Adrenal gland (tissue), 5 donors: ENCODE measurements at regions not wholly inside any gene's neighbourhood (a gene's known extent, or its start where the extent isn't known, plus 50 kb on each side); places are given as distances from the start of the nearest gene placed in this dataset.

Source experiments
- POLR2A ChIP-seq, 2 donors: fragments of 450-650 bp; IDR thresholded peaks; one replicate each; pipeline ENCODE4 v1.6.1; 2017; ENCODE audit warnings: antibody characterized with exemption in 2 of 2, mild to moderate bottlenecking in 2 of 2, moderate library complexity in 1 of 2
- TF ChIP-seq, protein P1 (sequence below), 6 experiments: fragments of 450-650 bp in 4 of 6; fragments of 200-600 bp in 2 of 6; sonication (generic) in 1 of 6; IDR thresholded peaks; 1 replicate in 5 of 6; 2 replicates in 1 of 6; pipeline versions ENCODE4 v1.5.1 to v1.8.0; 2016 to 2021; ENCODE audit warnings: antibody characterized with exemption in 6 of 6, mild to moderate bottlenecking in 2 of 6, moderate library complexity in 1 of 6
- donor health status: DM: no; HTN: no; CAD: no.

DNA sequence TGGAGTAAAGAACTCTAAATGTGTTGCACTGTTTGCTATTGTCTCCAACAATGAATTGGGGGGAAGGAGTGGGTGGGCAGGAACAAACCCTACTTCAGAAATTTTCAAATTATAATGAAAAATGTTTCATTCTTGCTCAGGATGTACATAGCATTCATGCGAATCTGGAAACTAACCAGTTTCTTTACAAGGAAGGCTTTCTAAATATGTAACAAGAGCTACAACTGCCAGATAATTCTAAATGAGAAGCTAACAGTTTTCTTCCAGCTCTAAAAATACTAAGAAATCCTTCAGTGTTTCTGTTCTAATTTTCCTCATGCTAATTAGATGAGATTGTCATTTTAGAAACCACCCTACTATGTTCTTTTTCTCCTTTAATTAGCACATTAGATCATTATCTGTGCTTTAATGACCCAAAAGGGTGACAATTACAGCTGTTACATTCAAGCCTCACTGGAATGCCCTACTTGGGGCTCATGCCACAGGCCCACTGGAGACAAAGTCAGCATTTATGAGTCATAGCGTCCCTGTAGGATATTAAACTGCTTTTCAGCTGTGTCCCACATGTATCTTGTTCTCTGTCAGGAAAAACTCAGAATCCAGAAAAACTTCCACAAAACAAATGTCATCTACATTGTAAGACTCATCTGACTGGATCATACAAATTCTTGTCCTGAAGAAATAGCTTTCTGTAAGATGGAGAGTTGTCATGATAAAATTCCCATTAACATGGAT, 804.6 kb upstream of the CXADR start:
- TF ChIP-seq POLR2A (IDR thresholded peaks at IDR 0.05) = no peak
- TF ChIP-seq, protein P1, sequence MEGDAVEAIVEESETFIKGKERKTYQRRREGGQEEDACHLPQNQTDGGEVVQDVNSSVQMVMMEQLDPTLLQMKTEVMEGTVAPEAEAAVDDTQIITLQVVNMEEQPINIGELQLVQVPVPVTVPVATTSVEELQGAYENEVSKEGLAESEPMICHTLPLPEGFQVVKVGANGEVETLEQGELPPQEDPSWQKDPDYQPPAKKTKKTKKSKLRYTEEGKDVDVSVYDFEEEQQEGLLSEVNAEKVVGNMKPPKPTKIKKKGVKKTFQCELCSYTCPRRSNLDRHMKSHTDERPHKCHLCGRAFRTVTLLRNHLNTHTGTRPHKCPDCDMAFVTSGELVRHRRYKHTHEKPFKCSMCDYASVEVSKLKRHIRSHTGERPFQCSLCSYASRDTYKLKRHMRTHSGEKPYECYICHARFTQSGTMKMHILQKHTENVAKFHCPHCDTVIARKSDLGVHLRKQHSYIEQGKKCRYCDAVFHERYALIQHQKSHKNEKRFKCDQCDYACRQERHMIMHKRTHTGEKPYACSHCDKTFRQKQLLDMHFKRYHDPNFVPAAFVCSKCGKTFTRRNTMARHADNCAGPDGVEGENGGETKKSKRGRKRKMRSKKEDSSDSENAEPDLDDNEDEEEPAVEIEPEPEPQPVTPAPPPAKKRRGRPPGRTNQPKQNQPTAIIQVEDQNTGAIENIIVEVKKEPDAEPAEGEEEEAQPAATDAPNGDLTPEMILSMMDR (IDR thresholded peaks at IDR 0.05) = no peak
